ENCODE measurements at regions not wholly inside any gene's neighbourhood (a gene's known extent, or its start where the extent isn't known, plus 50 kb on each side); places are given as distances from the start of the nearest gene placed in this dataset.
A peak's percentile ranks its signal among the peaks of the same experiment; 100 is the strongest.

- no peak for TF ChIP-seq CTCF (IDR thresholded peaks at IDR 0.05; ENCODE audit: insufficient read depth, low read length)
- no peak for DNase-seq (ENCODE audit: low read depth)
- no peak overlapping the region for H3K4me3 ChIP-seq (ENCODE audit: low read depth, low read length)
These were observed 616.6 kb downstream of the ZEB2 start for GRCh38 chr2:143903172-143903856.

- no peak overlapping the region for H3K4me3 ChIP-seq (ENCODE audit: low read depth, low read length)
- DNase-seq (ENCODE audit: low read depth): peak; percentile 72
These were observed 618.6 kb downstream of the ZEB2 start for GRCh38 chr2:143901185-143901842.

GRCh38 chr2:143899987-143900386, 619.9 kb downstream of the ZEB2 start:
- no peak for DNase-seq (ENCODE audit: low read depth)
- H3K4me3 ChIP-seq (ENCODE audit: low read depth, low read length): no peak overlapping the region
- no peak for TF ChIP-seq CTCF (IDR thresholded peaks at IDR 0.05; ENCODE audit: insufficient read depth, low read length)

More at GRCh38 chr2:143901185-143901842, 618.6 kb downstream of the ZEB2 start:
- no peak for TF ChIP-seq CTCF (IDR thresholded peaks at IDR 0.05; ENCODE audit: insufficient read depth, low read length)

- TF ChIP-seq CTCF (IDR thresholded peaks at IDR 0.05; ENCODE audit: insufficient read depth, low read length): no peak
- DNase-seq (ENCODE audit: low read depth): no peak
- H3K4me3 ChIP-seq (ENCODE audit: low read depth, low read length): no peak overlapping the region
These were observed 626.5 kb downstream of the ZEB2 start for GRCh38 chr2:143893371-143893770.

- no peak overlapping the region for H3K4me3 ChIP-seq (ENCODE audit: low read depth, low read length)
- TF ChIP-seq CTCF (IDR thresholded peaks at IDR 0.05; ENCODE audit: insufficient read depth, low read length): no peak
- no peak for DNase-seq (ENCODE audit: low read depth)
These were observed 628.0 kb downstream of the ZEB2 start for GRCh38 chr2:143891879-143892308.

- DNase-seq (ENCODE audit: low read depth): no peak
- no peak overlapping the region for H3K4me3 ChIP-seq (ENCODE audit: low read depth, low read length)
- TF ChIP-seq CTCF (IDR thresholded peaks at IDR 0.05; ENCODE audit: insufficient read depth, low read length): no peak
These were observed 629.1 kb downstream of the ZEB2 start for GRCh38 chr2:143890798-143891197.
